ENCODE measurements at regions not wholly inside any gene's neighbourhood (a gene's known extent, or its start where the extent isn't known, plus 50 kb on each side); places are given as distances from the start of the nearest gene placed in this dataset.

GRCh38 chr2:235384624-235385023 is 109.2 kb upstream of the AGAP1 start:
- H3K27ac ChIP-seq, result no peak overlapping the region
- no peaks in the 10 kb centered on the region for H3K79me2 ChIP-seq
- H3K4me3 ChIP-seq (ENCODE audit: low read depth, low read length), result no peak overlapping the region
- no peaks in the 10 kb centered on the region for H3K36me3 ChIP-seq (ENCODE audit: control insufficient read depth, insufficient read depth, low read length)
- H3K27me3 ChIP-seq (ENCODE audit: control insufficient read depth, insufficient read depth, low read length), result no peaks in the 10 kb centered on the region
- H3K4me1 ChIP-seq, result no peaks in the 10 kb centered on the region
- TF ChIP-seq CTCF (IDR thresholded peaks at IDR 0.05), result no peak
- H2AFZ ChIP-seq, result no peak overlapping the region
- H3K4me2 ChIP-seq (ENCODE audit: low read length), result no peak overlapping the region
- no peak overlapping the region for H3K9ac ChIP-seq
- H3K9me3 ChIP-seq (ENCODE audit: control insufficient read depth, low read length), result no peaks in the 10 kb centered on the region

GRCh38 chr2:235389626-235390025 is 104.2 kb upstream of the AGAP1 start:
- no peak overlapping the region for H3K4me2 ChIP-seq (ENCODE audit: low read length)
- no peak for TF ChIP-seq CTCF (IDR thresholded peaks at IDR 0.05)
- H3K27me3 ChIP-seq (ENCODE audit: control insufficient read depth, insufficient read depth, low read length), result no peaks in the 10 kb centered on the region
- H3K27ac ChIP-seq, result no peak overlapping the region
- H3K79me2 ChIP-seq, result no peaks in the 10 kb centered on the region
- no peak overlapping the region for H3K4me3 ChIP-seq (ENCODE audit: low read depth, low read length)
- no peaks in the 10 kb centered on the region for H3K36me3 ChIP-seq (ENCODE audit: control insufficient read depth, insufficient read depth, low read length)
- no peaks in the 10 kb centered on the region for H3K4me1 ChIP-seq
- H3K9me3 ChIP-seq (ENCODE audit: control insufficient read depth, low read length), result no peaks in the 10 kb centered on the region
- H2AFZ ChIP-seq, result no peak overlapping the region
- H3K9ac ChIP-seq, result no peak overlapping the region

GRCh38 chr2:235390108-235390815 is 103.6 kb upstream of the AGAP1 start:
- Histone ChIP-seq H3K9ac (no peak overlapping the region), H3K4me2 (ENCODE audit: low read length) (no peak overlapping the region), H3K9me3 (ENCODE audit: control insufficient read depth, low read length) (no peaks in the 10 kb centered on the region), H3K4me1 (no peaks in the 10 kb centered on the region), H3K79me2 (no peaks in the 10 kb centered on the region), H3K27me3 (ENCODE audit: control insufficient read depth, insufficient read depth, low read length) (no peaks in the 10 kb centered on the region), H2AFZ (no peak overlapping the region), H3K4me3 (ENCODE audit: low read depth, low read length) (no peak overlapping the region), H3K36me3 (ENCODE audit: control insufficient read depth, insufficient read depth, low read length) (no peaks in the 10 kb centered on the region), H3K27ac (no peak overlapping the region)
- no peak for TF ChIP-seq CTCF (IDR thresholded peaks at IDR 0.05)

- no peak overlapping the region for H3K27ac ChIP-seq
- H3K4me1 ChIP-seq, result no peaks in the 10 kb centered on the region
- no peaks in the 10 kb centered on the region for H3K9me3 ChIP-seq (ENCODE audit: control insufficient read depth, low read length)
- no peak overlapping the region for H2AFZ ChIP-seq
- H3K27me3 ChIP-seq (ENCODE audit: control insufficient read depth, insufficient read depth, low read length), result no peaks in the 10 kb centered on the region
- no peak for TF ChIP-seq CTCF (IDR thresholded peaks at IDR 0.05)
- H3K9ac ChIP-seq, result no peak overlapping the region
- H3K79me2 ChIP-seq, result no peaks in the 10 kb centered on the region
- H3K4me3 ChIP-seq (ENCODE audit: low read depth, low read length), result no peak overlapping the region
- H3K36me3 ChIP-seq (ENCODE audit: control insufficient read depth, insufficient read depth, low read length), result no peaks in the 10 kb centered on the region
- no peak overlapping the region for H3K4me2 ChIP-seq (ENCODE audit: low read length)
Measured at GRCh38 chr2:235390816-235391194, 103.0 kb upstream of the AGAP1 start.
